Endothelial cell of umbilical vein (primary cell): ENCODE measurements at regions not wholly inside any gene's neighbourhood (a gene's known extent, or its start where the extent isn't known, plus 50 kb on each side); places are given as distances from the start of the nearest gene placed in this dataset.

Source experiments
- BruUV-seq: library from RNA; stranded (reverse); fragments of 400-500 nt; replicated peaks from 2 replicates; lab custom pipeline; 2021; lab: Mats Ljungman, UMichigan
- CTCF ChIA-PET: fragments of 300-600, 350-600 bp; sonication (Branson Sonifier 250); formaldehyde crosslinking; loops from one replicate; lab custom pipeline; 2021; ENCODE audit warnings: antibody characterized with exemption, inconsistent platforms; lab: Charles Lee
- POLR2A ChIA-PET: fragments of 300-600, 350-600 bp; sonication (Branson Sonifier 250); formaldehyde crosslinking; loops from one replicate; lab custom pipeline; 2021; ENCODE audit warnings: antibody characterized with exemption, inconsistent platforms; lab: Charles Lee
- DNase-seq: peaks from one replicate; pipeline ENCODE4 v3.0.0-alpha.2; 2011; ENCODE audit warnings: low read depth, low spot score
- FAIRE-seq: peaks from 2 replicates; lab custom pipeline; 2011; peaks lifted over from hg19 to GRCh38; lab: Jason Lieb, UNC
- H2AFZ ChIP-seq: 2 replicates; pipeline ENCODE4 v1.6.0; 2012; ENCODE audit warnings: low read depth, low read length, control low read depth, inconsistent platforms
- H3K27ac ChIP-seq: 2 replicates; pipeline ENCODE4 v1.5.1; 2011; ENCODE audit warnings: low read depth, mild to moderate bottlenecking, control low read depth, low read length, moderate library complexity; ENCODE audit not compliant: insufficient read depth
- H3K27me3 ChIP-seq, 2 experiments: 2 replicates each; pipeline versions ENCODE4 v1.6.0 to v1.6.1; 2011; ENCODE audit warnings: low read length in 2 of 2, mixed read lengths in 1 of 2; ENCODE audit not compliant: control insufficient read depth in 2 of 2, insufficient read depth in 2 of 2
- H3K36me3 ChIP-seq, 2 experiments: 2 replicates in 1 of 2; 3 replicates in 1 of 2; pipeline ENCODE4 v1.5.1; 2011; ENCODE audit warnings: low read length in 2 of 2, mild to moderate bottlenecking in 1 of 2, moderate library complexity in 1 of 2; ENCODE audit not compliant: control insufficient read depth in 2 of 2, insufficient read depth in 2 of 2; ENCODE audit errors: extremely low read depth in 1 of 2
- H3K4me1 ChIP-seq: 3 replicates; pipeline ENCODE4 v1.5.1; 2011; ENCODE audit warnings: mild to moderate bottlenecking, low read length; ENCODE audit not compliant: control insufficient read depth, insufficient read depth; ENCODE audit errors: extremely low read depth
- H3K4me2 ChIP-seq: 2 replicates; pipeline ENCODE4 v1.6.1; 2011; ENCODE audit warnings: low read length, control low read depth, mixed read lengths; ENCODE audit not compliant: insufficient read depth
- H3K4me3 ChIP-seq, 3 experiments: fragments of 200-600 bp in 1 of 3; sonication (generic), shearing (Covaris generic) in 1 of 3; replicated peaks in 1 of 3; 2 replicates each; pipeline ENCODE4 v1.5.1; 2011 to 2016; ENCODE audit warnings: control low read depth in 3 of 3, low read length in 3 of 3, mild to moderate bottlenecking in 2 of 3, inconsistent platforms in 1 of 3, low read depth in 1 of 3, moderate library complexity in 1 of 3; ENCODE audit not compliant: insufficient read depth in 1 of 3
- H3K79me2 ChIP-seq: 2 replicates; pipeline ENCODE4 v1.6.0; 2012; ENCODE audit warnings: low read length, inconsistent platforms; ENCODE audit not compliant: control insufficient read depth, insufficient read depth
- H3K9ac ChIP-seq: replicated peaks from 2 replicates; pipeline ENCODE3; 2011; ENCODE audit warnings: low read length, control low read depth; ENCODE audit not compliant: insufficient read depth; ENCODE audit errors: extremely low read depth
- H3K9me1 ChIP-seq: replicated peaks from 3 replicates; pipeline ENCODE4 v1.6.0; 2011; ENCODE audit warnings: mild to moderate bottlenecking, low read length; ENCODE audit not compliant: control insufficient read depth, insufficient read depth; ENCODE audit errors: extremely low read depth
- H3K9me3 ChIP-seq: replicated peaks from 2 replicates; pipeline ENCODE4 v1.5.1; 2012; ENCODE audit warnings: low read length, inconsistent platforms; ENCODE audit not compliant: control insufficient read depth, insufficient read depth
- H4K20me1 ChIP-seq: replicated peaks from 2 replicates; pipeline ENCODE3; 2011; ENCODE audit warnings: mild to moderate bottlenecking, low read length; ENCODE audit not compliant: control insufficient read depth, insufficient read depth; ENCODE audit errors: extremely low read depth
- CTCF ChIP-seq, 2 donors: IDR thresholded peaks; 1 replicate in 1 of 2; 2 replicates in 1 of 2; pipeline ENCODE4 v1.5.1; 2011; ENCODE audit warnings: low read length in 2 of 2, mild to moderate bottlenecking in 2 of 2, moderate library complexity in 2 of 2, control low read depth in 1 of 2, inconsistent platforms in 1 of 2, low read depth in 1 of 2; ENCODE audit not compliant: insufficient read depth in 1 of 2; ENCODE audit errors: extremely low read depth in 1 of 2
- EZH2 ChIP-seq: IDR thresholded peaks from 2 replicates; pipeline ENCODE4 v1.6.1; 2012; ENCODE audit warnings: borderline replicate concordance, low read depth, mild to moderate bottlenecking, moderate library complexity, low read length, inconsistent platforms; ENCODE audit not compliant: severe bottlenecking
- FOS ChIP-seq: IDR thresholded peaks from 2 replicates; pipeline ENCODE4 v1.6.1; 2011; ENCODE audit warnings: mild to moderate bottlenecking, low read length, moderate library complexity, borderline replicate concordance; ENCODE audit not compliant: insufficient read depth
- GATA2 ChIP-seq: IDR thresholded peaks from 2 replicates; pipeline ENCODE4 v1.7.0; 2011; ENCODE audit warnings: low read depth, mild to moderate bottlenecking, moderate library complexity, mixed read lengths, low read length; ENCODE audit not compliant: insufficient read length, insufficient read depth
- JUN ChIP-seq: IDR thresholded peaks from 2 replicates; pipeline ENCODE4 v1.6.1; 2011; ENCODE audit warnings: borderline replicate concordance, low read depth; ENCODE audit not compliant: insufficient read length, insufficient read depth
- MAX ChIP-seq: IDR thresholded peaks from 2 replicates; pipeline ENCODE4 v1.6.1; 2011; ENCODE audit not compliant: insufficient read depth, insufficient read length
- MYC ChIP-seq: IDR thresholded peaks from one replicate; pipeline ENCODE4 v1.6.1; 2011; ENCODE audit warnings: mild to moderate bottlenecking, low read depth, low read length
- POLR2A ChIP-seq: IDR thresholded peaks from 2 replicates; pipeline ENCODE4 v1.6.1; 2012; ENCODE audit warnings: low read depth, mild to moderate bottlenecking, control low read depth, low read length
- POLR2AphosphoS5 ChIP-seq: IDR thresholded peaks from 2 replicates; pipeline ENCODE4 v1.6.1; 2012; ENCODE audit warnings: low read depth, mild to moderate bottlenecking, control low read depth, low read length, moderate library complexity; ENCODE audit not compliant: insufficient read depth
- dilution Hi-C: fragments of 300-500 bp; cut with MboI; formaldehyde crosslinking; loops from one replicate; pipeline ENCODE4 v1.15.0; 2019; ENCODE audit warnings: low sequenced_read_pairs; ENCODE audit not compliant: extremely low pct_ligation_motif_present
- intact Hi-C: fragments of 100-400 bp; cut with micrococcal nuclease; formaldehyde crosslinking; loops from one replicate; pipeline ENCODE4 v1.10.0; 2022

GRCh38 chr9:22288661-22289060, 158.0 kb upstream of the DMRTA1 start:
- Histone ChIP-seq H3K9me1 (no peaks in the 10 kb centered on the region), H3K9me3 (no peaks in the 10 kb centered on the region), H3K27me3 (peaks cover 6 to 19% of the 10 kb centered on the region in 2 experiments), H3K4me2 (no peak overlapping the region), H3K27ac (no peak overlapping the region), H3K36me3 (no peaks in the 10 kb centered on the region), H2AFZ (no peak overlapping the region), H3K79me2 (no peaks in the 10 kb centered on the region), H3K9ac (no peak overlapping the region), H3K4me3 (no peak overlapping the region), H3K4me1 (no peaks in the 10 kb centered on the region), H4K20me1 (no peaks in the 10 kb centered on the region)
- BruUV-seq, result no TSS peak
- no peak for FAIRE-seq
- dilution Hi-C loops (no loop called here), intact Hi-C loops (no loop called here)
- CTCF ChIA-PET, result no interaction called here
- no peak for TF ChIP-seq POLR2A
- TF ChIP-seq JUN, result no peak
- no peak for TF ChIP-seq MAX
- TF ChIP-seq POLR2AphosphoS5, result no peak
- TF ChIP-seq EZH2, result no peak
- TF ChIP-seq GATA2, result no peak
- TF ChIP-seq FOS, result no peak
- TF ChIP-seq MYC, result no peak
- TF ChIP-seq CTCF (IDR thresholded peaks at IDR 0.05; ENCODE audit: extremely low read depth in 1 of 2, insufficient read depth in 1 of 2, low read depth in 1 of 2, low read length in 2 of 2), result no peak
- DNase-seq, result no peak
- POLR2A ChIA-PET, result no interaction called here
